ENCODE measurements at regions not wholly inside any gene's neighbourhood (a gene's known extent, or its start where the extent isn't known, plus 50 kb on each side); places are given as distances from the start of the nearest gene placed in this dataset.
A peak's percentile ranks its signal among the peaks of the same experiment; 100 is the strongest.

DNA sequence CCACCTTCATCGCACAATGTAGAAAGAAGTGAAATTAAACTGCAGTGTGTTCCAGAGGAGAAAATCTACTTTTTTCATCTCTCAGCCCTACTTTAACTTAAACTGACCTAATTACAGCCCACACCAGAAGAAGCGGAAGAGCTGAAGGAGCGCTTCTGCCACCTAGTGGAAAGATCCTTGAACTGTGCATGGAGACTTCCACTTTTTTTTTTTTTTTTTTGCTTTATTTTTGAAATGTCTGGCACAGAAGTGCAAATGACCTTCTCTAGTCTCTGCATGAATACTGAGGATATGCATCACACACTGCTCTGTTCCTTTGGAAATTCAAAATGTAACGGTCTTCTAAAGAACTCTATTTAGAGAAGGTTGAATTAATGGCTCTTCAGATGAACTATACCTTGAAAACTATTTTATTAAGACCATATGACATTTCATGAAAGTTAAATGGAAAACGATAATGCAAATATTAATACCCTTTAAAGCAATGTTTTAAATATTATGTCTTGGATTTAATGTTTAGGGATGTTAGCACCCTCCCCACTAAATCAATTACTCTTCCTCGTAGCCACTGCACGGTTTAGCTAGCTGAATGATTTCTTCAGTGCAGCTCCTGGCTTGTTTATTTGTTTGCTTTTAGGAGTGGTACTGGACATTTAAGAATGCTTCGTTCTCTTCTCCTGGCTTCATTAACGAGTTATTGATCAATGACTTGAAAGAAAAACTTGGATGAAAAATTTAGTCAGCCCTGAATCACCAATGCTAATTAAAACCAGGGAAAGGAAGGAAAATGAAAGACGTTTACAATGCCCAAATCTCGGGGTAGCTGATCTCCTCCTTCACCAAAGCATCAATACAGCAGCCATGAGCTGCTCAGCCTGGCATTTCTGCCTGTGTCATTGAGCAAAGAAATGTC, 569.6 kb upstream of the GJE1 start:
- H3K9me3 ChIP-seq: no peaks in the 10 kb centered on the region
- peak overlapping the region; percentile 19 to 43 (median 38) for H3K4me3 ChIP-seq
- no peaks in the 10 kb centered on the region for H3K36me3 ChIP-seq
- TF ChIP-seq, protein P1, sequence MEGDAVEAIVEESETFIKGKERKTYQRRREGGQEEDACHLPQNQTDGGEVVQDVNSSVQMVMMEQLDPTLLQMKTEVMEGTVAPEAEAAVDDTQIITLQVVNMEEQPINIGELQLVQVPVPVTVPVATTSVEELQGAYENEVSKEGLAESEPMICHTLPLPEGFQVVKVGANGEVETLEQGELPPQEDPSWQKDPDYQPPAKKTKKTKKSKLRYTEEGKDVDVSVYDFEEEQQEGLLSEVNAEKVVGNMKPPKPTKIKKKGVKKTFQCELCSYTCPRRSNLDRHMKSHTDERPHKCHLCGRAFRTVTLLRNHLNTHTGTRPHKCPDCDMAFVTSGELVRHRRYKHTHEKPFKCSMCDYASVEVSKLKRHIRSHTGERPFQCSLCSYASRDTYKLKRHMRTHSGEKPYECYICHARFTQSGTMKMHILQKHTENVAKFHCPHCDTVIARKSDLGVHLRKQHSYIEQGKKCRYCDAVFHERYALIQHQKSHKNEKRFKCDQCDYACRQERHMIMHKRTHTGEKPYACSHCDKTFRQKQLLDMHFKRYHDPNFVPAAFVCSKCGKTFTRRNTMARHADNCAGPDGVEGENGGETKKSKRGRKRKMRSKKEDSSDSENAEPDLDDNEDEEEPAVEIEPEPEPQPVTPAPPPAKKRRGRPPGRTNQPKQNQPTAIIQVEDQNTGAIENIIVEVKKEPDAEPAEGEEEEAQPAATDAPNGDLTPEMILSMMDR (IDR thresholded peaks at IDR 0.05 in 4 of 5, conservative IDR thresholded peaks at IDR 0.05 in 1 of 5): peak; percentile 70 to 91 (median 88)
- no peak for TF ChIP-seq POLR2A (IDR thresholded peaks at IDR 0.05)
- intact Hi-C loops (cut with DNase I; ENCODE audit: low total_unique reads): loop anchor here (10.0 kb wide), 1 partner anchor 258 kb away; no protein-coding TSS in a partner anchor
- peak; percentile 79 to 91 for ATAC-seq
- H3K4me1 ChIP-seq: peaks cover 0 to 12% of the 10 kb centered on the region in 2 donors
- peak overlapping the region; percentile 36 to 72 (median 62) for H3K27ac ChIP-seq
- DNase-seq: peak in 1 of 2 donors; percentile 19
- in situ Hi-C loops (cut with MboI; ENCODE audit: low sequenced_read_pairs in 4 of 4): loop anchor here in 2 of 4 donors (25.0 kb wide), 1 partner anchor 251 kb away; no protein-coding TSS in a partner anchor
- H3K27me3 ChIP-seq: no peaks in the 10 kb centered on the region

DNA sequence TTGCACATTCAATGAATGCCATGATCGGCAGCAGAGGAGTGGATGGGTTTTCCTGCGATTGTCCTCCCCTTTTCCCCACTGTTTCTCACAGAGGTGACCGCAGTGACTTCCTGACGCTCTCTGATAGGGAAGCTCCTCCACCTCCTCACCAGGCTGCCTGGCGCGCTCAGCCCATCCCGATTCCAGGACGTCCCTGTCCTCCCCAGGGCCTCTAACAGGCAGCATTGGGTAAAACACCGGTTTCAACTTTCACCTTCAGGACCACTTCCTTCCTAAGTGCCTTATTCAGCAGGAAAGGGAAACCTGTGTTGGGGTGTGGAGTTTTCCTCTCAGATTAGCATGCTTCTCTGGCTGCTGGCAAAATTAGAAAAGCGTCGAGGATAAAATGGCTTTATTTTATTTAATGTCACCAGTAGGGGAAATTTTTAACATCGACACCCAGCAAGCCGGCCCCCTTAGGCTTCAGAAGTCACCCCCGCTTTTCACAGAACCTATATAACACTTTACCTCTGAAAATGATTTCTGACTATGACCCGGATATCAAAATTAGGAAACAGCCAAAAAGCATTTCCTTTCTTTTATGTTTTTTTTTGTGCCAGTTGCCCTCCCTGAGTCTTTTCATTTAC, 570.4 kb upstream of the GJE1 start:
- intact Hi-C loops (cut with DNase I; ENCODE audit: low total_unique reads): loop anchor here (10.0 kb wide), 1 partner anchor 257 kb away; no protein-coding TSS in a partner anchor
- DNase-seq (no peak), ATAC-seq (peak in 1 of 2 donors; percentile 41)
- no peaks in the 10 kb centered on the region for H3K27me3 ChIP-seq
- no peaks in the 10 kb centered on the region for H3K36me3 ChIP-seq
- H3K9me3 ChIP-seq: no peaks in the 10 kb centered on the region
- peaks cover 0 to 12% of the 10 kb centered on the region in 2 donors for H3K4me1 ChIP-seq
- peak overlapping the region; percentile 19 to 43 (median 38) for H3K4me3 ChIP-seq
- H3K27ac ChIP-seq: peak overlapping the region; percentile 36 to 72 (median 62)
- in situ Hi-C loops (cut with MboI; ENCODE audit: low sequenced_read_pairs in 4 of 4): loop anchor here in 2 of 4 donors (25.0 kb wide), 1 partner anchor 250 kb away; no protein-coding TSS in a partner anchor
- no peak for TF ChIP-seq POLR2A (IDR thresholded peaks at IDR 0.05)
- TF ChIP-seq, protein P1 (IDR thresholded peaks at IDR 0.05 in 4 of 5, conservative IDR thresholded peaks at IDR 0.05 in 1 of 5): no peak

DNA sequence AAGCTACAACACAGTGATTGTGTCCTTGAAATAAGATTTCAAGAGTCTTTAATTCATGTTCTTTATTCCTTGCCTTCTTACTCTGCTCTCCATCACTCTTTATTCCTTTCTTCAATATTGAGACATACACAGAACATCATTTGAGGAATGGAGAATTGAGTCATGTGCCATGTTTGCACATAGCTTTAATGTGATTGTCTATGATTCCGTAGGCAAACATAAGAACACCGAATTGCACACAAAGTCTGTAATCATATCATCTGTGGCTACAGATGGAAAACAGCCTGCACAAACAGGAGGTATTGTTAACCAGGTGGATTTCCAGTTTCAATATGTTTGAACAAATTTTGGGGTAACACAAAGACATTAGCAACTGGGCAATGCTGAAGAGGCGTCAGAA, 571.6 kb upstream of the GJE1 start:
- DNase-seq (no peak), ATAC-seq (no peak)
- Histone ChIP-seq H3K36me3 (no peaks in the 10 kb centered on the region), H3K4me3 (no peak overlapping the region), H3K4me1 (peaks cover 0 to 12% of the 10 kb centered on the region in 2 donors), H3K27me3 (no peaks in the 10 kb centered on the region), H3K27ac (no peak overlapping the region), H3K9me3 (no peaks in the 10 kb centered on the region)
- in situ Hi-C loops (cut with MboI; ENCODE audit: low sequenced_read_pairs in 4 of 4): loop anchor here in 2 of 4 donors (25.0 kb wide), 1 partner anchor 249 kb away; no protein-coding TSS in a partner anchor
- TF ChIP-seq, protein P1 (IDR thresholded peaks at IDR 0.05 in 4 of 5, conservative IDR thresholded peaks at IDR 0.05 in 1 of 5): no peak
- no peak for TF ChIP-seq POLR2A (IDR thresholded peaks at IDR 0.05)
- intact Hi-C loops (cut with DNase I; ENCODE audit: low total_unique reads): loop anchor here (10.0 kb wide), 1 partner anchor 256 kb away; no protein-coding TSS in a partner anchor

DNA sequence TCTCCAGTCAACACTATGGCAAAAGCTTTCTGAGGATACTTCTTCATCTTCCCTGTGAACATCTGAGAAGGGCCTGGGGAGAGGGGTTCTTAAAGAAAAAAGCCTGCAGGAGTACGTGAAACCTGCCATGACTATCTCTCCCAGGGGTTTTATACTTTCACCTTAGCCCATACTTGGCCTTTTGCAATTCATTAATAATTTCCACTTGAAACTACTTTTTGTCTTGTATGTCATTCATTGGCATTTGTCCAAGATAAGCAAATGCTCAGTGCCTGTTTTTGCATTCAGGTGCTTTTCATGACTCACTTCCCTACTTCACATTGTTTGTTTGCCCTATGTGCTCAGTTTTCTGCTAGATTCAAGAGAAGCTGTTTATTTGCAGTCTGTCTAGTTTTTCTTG, 580.3 kb upstream of the GJE1 start:
- intact Hi-C loops (cut with DNase I; ENCODE audit: low total_unique reads) (no loop called here), in situ Hi-C loops (cut with MboI; ENCODE audit: low sequenced_read_pairs in 4 of 4) (loop anchor here in 2 of 4 donors (25.0 kb wide), 1 partner anchor 240 kb away; no protein-coding TSS in a partner anchor)
- peak overlapping the region; percentile 39 to 58 (median 48) for H3K27ac ChIP-seq
- peak; percentile 46 to 69 for ATAC-seq
- no peaks in the 10 kb centered on the region for H3K36me3 ChIP-seq
- H3K27me3 ChIP-seq: no peaks in the 10 kb centered on the region
- H3K4me1 ChIP-seq: no peaks in the 10 kb centered on the region
- no peak for DNase-seq
- H3K9me3 ChIP-seq: no peaks in the 10 kb centered on the region
- H3K4me3 ChIP-seq: no peak overlapping the region
- no peak for TF ChIP-seq POLR2A (IDR thresholded peaks at IDR 0.05)
- TF ChIP-seq, protein P1 (IDR thresholded peaks at IDR 0.05 in 4 of 5, conservative IDR thresholded peaks at IDR 0.05 in 1 of 5): no peak
